Activated T-cell treated with anti-CD3 and anti-CD28 coated beads for 1 hour (primary cell): ENCODE measurements at regions not wholly inside any gene's neighbourhood (a gene's known extent, or its start where the extent isn't known, plus 50 kb on each side); places are given as distances from the start of the nearest gene placed in this dataset.
"Not testable (repeated sequence)": the region's sequence is repeated elsewhere in the genome, so short reads cannot be mapped to it uniquely, and the experiment has no call there.

Source experiments
- DNase-seq: peaks from one replicate; pipeline ENCODE4 v3.0.0-alpha.2; 2020; ENCODE audit warnings: low read depth

GRCh38 chr22:49697047-49697446, 130.6 kb downstream of the BRD1 start:
- DNase-seq: no peak

GRCh38 chr22:49694462-49695260, 133.0 kb downstream of the BRD1 start:
- no peak for DNase-seq

- no peak for DNase-seq
These were observed 133.8 kb downstream of the BRD1 start for GRCh38 chr22:49693848-49694247.

GRCh38 chr22:49693416-49693815, 134.3 kb downstream of the BRD1 start:
- no peak for DNase-seq

GRCh38 chr22:49692499-49693225, 135.0 kb downstream of the BRD1 start:
- DNase-seq: no peak

- no peak for DNase-seq
These were observed 136.4 kb downstream of the BRD1 start for GRCh38 chr22:49691256-49691655.

- no peak for DNase-seq
These were observed 137.2 kb downstream of the BRD1 start for GRCh38 chr22:49690454-49690853.

- no peak for DNase-seq
These were observed 137.8 kb downstream of the BRD1 start for GRCh38 chr22:49689858-49690257.

- no peak for DNase-seq
These were observed 138.4 kb downstream of the BRD1 start for GRCh38 chr22:49689255-49689770.

GRCh38 chr22:49688516-49689254, 139.0 kb downstream of the BRD1 start:
- DNase-seq: no peak

- no peak for DNase-seq
These were observed 139.7 kb downstream of the BRD1 start for GRCh38 chr22:49687786-49688515.

GRCh38 chr22:49687333-49687732, 140.3 kb downstream of the BRD1 start:
- no peak for DNase-seq

GRCh38 chr22:49686495-49687219, 141.0 kb downstream of the BRD1 start:
- DNase-seq: no peak

GRCh38 chr22:49685686-49686085, 142.0 kb downstream of the BRD1 start:
- DNase-seq: no peak

GRCh38 chr22:49685116-49685515, 142.6 kb downstream of the BRD1 start:
- no peak for DNase-seq

- no peak for DNase-seq
These were observed 144.6 kb downstream of the BRD1 start for GRCh38 chr22:49683032-49683431.

- not testable (repeated sequence) for DNase-seq
These were observed 146.9 kb downstream of the BRD1 start for GRCh38 chr22:49680819-49681218.

GRCh38 chr22:49678842-49679170, 148.9 kb downstream of the BRD1 start:
- DNase-seq: no peak

GRCh38 chr22:49678137-49678841, 149.4 kb downstream of the BRD1 start:
- no peak for DNase-seq

- no peak for DNase-seq
These were observed 150.2 kb downstream of the BRD1 start for GRCh38 chr22:49677495-49677889.
